ENCODE measurements at regions not wholly inside any gene's neighbourhood (a gene's known extent, or its start where the extent isn't known, plus 50 kb on each side); places are given as distances from the start of the nearest gene placed in this dataset.
"Not testable (repeated sequence)": the region's sequence is repeated elsewhere in the genome, so short reads cannot be mapped to it uniquely, and the experiment has no call there.

DNA sequence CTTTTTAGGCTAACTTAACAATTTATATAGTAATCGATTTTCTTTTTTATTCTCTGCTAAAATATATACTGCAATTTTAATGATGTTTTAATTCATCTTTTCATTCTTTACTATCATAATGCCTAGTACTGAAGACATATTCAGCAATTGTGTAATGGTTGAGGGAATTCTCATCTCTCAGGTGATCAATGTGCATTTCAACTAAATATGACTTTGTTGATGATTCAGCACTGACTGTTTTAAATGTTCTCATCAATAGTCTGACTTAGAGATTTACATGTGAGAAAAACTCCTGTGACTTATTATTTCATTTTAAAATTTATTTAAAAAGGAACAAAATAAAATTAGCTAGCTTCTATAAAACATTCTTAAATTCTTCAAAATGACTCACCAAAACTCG lies 1450.3 kb downstream of the STIM2 start:
- Histone ChIP-seq H3K4me3 (no peak overlapping the region), H3K27ac (no peak overlapping the region), H3K4me1 (no peaks in the 10 kb centered on the region), H3K36me3 (replicated peaks in 1 of 2; ENCODE audit: insufficient read depth in 1 of 2, low read depth in 2 of 2) (no peaks in the 10 kb centered on the region), H3K9me3 (no peaks in the 10 kb centered on the region), H3K27me3 (no peaks in the 10 kb centered on the region)
- intact Hi-C loops (cut with DNase I): no loop called here
- DNase-seq (no peak), ATAC-seq (no peak)
- WGBS, 2 donors: 56 to 61% methylated on average over 2 of the region's 2 CpGs
- no peak for TF ChIP-seq POLR2A (IDR thresholded peaks at IDR 0.05)
- TF ChIP-seq, protein P1, sequence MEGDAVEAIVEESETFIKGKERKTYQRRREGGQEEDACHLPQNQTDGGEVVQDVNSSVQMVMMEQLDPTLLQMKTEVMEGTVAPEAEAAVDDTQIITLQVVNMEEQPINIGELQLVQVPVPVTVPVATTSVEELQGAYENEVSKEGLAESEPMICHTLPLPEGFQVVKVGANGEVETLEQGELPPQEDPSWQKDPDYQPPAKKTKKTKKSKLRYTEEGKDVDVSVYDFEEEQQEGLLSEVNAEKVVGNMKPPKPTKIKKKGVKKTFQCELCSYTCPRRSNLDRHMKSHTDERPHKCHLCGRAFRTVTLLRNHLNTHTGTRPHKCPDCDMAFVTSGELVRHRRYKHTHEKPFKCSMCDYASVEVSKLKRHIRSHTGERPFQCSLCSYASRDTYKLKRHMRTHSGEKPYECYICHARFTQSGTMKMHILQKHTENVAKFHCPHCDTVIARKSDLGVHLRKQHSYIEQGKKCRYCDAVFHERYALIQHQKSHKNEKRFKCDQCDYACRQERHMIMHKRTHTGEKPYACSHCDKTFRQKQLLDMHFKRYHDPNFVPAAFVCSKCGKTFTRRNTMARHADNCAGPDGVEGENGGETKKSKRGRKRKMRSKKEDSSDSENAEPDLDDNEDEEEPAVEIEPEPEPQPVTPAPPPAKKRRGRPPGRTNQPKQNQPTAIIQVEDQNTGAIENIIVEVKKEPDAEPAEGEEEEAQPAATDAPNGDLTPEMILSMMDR (IDR thresholded peaks at IDR 0.05): no peak

DNA sequence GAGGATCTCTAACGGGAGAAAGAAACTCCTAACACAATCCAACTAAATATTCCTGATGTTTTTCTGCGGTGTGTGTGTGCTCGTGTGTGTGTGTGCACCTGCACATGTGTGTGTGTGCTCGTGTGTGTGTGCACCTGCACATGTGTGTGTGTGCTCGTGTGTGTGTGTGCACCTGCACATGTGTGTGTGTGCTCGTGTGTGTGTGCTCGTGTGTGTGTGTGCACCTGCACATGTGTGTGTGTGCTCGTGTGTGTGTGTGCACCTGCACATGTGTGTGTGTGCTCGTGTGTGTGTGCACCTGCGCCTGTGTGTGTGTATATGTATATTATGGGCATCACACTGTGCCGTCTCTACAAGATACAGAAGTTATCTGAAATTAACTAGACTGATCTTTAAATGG lies 1451.9 kb downstream of the STIM2 start:
- H3K27ac ChIP-seq: not testable (repeated sequence)

DNA sequence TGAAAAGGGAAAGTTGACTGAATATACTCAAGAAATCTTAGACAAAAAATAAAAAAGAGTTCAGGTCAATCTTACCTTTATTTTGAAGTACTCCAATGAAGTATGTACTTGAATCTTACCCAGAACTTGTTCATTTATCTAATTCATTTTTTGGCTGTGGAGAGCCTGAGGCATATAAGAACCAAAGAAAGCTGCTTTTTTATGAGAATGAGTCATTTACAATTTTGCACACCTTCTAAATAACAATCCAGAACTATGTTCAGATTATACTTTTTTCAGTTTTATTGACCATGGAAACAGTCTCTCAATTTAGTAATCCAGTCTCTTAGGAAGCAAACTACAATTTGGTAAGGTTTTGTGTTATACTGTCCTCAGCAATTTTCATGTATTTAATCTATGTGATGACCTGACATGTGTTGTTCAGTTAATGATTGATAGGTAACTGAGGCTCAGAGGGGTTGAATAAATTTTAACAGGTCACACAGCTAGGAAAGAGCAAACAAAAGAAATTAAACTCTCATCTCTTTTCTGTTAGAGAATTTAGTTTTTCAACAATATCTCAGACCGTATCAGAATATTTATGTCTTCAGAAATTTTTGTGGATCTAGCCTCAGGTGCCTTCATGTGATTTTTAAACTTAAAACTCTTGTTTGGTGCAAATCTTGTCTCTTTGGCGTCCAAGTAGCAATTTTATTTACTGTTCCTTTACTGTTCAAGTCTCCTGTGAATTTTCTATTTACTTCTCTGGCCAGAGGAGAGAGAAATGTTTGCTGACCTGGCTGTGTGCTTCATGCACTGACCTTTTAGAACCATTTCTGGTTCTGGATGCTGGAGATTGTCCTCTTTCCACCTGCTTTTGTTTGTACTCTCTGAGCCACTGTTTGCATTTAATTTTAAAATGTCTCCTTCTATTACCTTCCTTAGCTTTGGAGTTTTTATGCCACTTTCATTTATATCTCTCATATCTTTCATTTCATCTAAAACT lies 1453.4 kb downstream of the STIM2 start:
- no peak for ATAC-seq
- no peak overlapping the region for H3K27ac ChIP-seq

More for the DNA sequence above, 1451.9 kb downstream of the STIM2 start:
- H3K4me1 ChIP-seq; H3K9me3 ChIP-seq; intact Hi-C loops (cut with DNase I); H3K4me3 ChIP-seq; DNase-seq; H3K27me3 ChIP-seq; ATAC-seq; H3K36me3 ChIP-seq (replicated peaks in 1 of 2; ENCODE audit: insufficient read depth in 1 of 2, low read depth in 2 of 2): not testable (repeated sequence)
- 53 to 70% methylated on average over 11 of the region's 11 CpGs for WGBS, 2 donors

DNA sequence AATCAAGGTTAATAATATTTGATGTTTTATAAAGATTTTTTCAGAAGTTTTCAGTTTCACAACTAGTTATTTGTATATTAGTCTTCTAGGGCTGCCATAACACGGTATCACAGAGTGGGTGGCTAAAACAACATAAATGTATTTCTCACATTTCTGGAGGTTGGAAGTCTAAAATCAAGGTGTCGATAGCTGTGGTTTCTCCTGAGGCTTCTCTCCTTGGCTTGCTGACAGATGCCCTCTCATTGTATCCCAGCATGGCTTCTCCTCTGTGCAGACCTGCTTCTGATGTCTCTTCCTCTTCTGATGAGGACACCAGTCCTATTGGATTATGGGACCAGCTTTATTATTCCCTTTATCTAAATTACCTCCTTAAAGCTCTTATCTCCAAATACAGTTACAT lies 1456.6 kb downstream of the STIM2 start:
- Histone ChIP-seq H3K27ac (no peak overlapping the region), H3K4me3 (no peak overlapping the region), H3K36me3 (replicated peaks in 1 of 2; ENCODE audit: insufficient read depth in 1 of 2, low read depth in 2 of 2) (no peaks in the 10 kb centered on the region), H3K4me1 (no peaks in the 10 kb centered on the region), H3K27me3 (no peaks in the 10 kb centered on the region), H3K9me3 (no peaks in the 10 kb centered on the region)
- ATAC-seq (no peak), DNase-seq (no peak)
- intact Hi-C loops (cut with DNase I): no loop called here
- TF ChIP-seq, protein P1 (IDR thresholded peaks at IDR 0.05): no peak
- no peak for TF ChIP-seq POLR2A (IDR thresholded peaks at IDR 0.05)
- WGBS, 2 donors: 68 to 96% methylated on average over 2 of the region's 2 CpGs

More for the DNA sequence above, 1453.4 kb downstream of the STIM2 start:
- whole genome bisulfite sequencing, 2 donors: 13 to 31% methylated on average over 2 of the region's 2 CpGs
- Histone ChIP-seq H3K9me3 (no peaks in the 10 kb centered on the region), H3K4me1 (no peaks in the 10 kb centered on the region), H3K36me3 (replicated peaks in 1 of 2; ENCODE audit: insufficient read depth in 1 of 2, low read depth in 2 of 2) (no peaks in the 10 kb centered on the region), H3K27me3 (no peaks in the 10 kb centered on the region), H3K4me3 (no peak overlapping the region)
- intact Hi-C loops (cut with DNase I): no loop called here
- TF ChIP-seq, protein P1 (IDR thresholded peaks at IDR 0.05): no peak
- no peak for TF ChIP-seq POLR2A (IDR thresholded peaks at IDR 0.05)
- no peak for DNase-seq

DNA sequence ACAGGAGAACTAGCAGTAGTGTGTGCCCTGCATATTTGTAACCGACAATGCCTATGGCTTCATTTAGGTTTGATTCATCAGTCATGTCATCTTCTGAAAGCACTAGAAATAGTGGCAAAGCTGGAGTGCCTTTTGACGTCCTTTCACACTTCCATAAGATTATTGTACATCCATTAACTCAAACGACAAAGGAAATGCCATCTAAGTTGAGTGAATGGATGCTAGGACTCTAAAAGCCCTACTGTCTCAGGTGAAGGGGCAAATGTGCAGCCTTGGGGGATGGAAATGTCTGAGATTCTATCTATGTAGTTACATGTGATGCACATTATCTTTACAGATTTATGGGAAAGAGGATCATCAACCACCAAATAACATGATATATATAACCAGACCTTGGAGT lies 1473.6 kb downstream of the STIM2 start:
- Histone ChIP-seq H3K9me3 (no peaks in the 10 kb centered on the region), H3K4me3 (no peak overlapping the region), H3K27me3 (no peaks in the 10 kb centered on the region), H3K27ac (no peak overlapping the region), H3K4me1 (no peaks in the 10 kb centered on the region), H3K36me3 (replicated peaks in 1 of 2; ENCODE audit: insufficient read depth in 1 of 2, low read depth in 2 of 2) (no peaks in the 10 kb centered on the region)
- intact Hi-C loops (cut with DNase I): no loop called here
- WGBS, 2 donors: 52 to 61% methylated on average over 3 of the region's 3 CpGs
- TF ChIP-seq, protein P1 (IDR thresholded peaks at IDR 0.05): no peak
- no peak for TF ChIP-seq POLR2A (IDR thresholded peaks at IDR 0.05)
- DNase-seq (no peak), ATAC-seq (no peak)

Measured in body of pancreas (tissue), 4 donors.